Lower leg skin (tissue), 3 donors: ENCODE measurements at regions not wholly inside any gene's neighbourhood (a gene's known extent, or its start where the extent isn't known, plus 50 kb on each side); places are given as distances from the start of the nearest gene placed in this dataset.

Experiments
- CTCF ChIP-seq, 3 donors: fragments of 450-650 bp; IDR thresholded peaks; one replicate each; pipeline ENCODE4 v1.5.1; 2016; ENCODE audit warnings: antibody characterized with exemption in 3 of 3, mild to moderate bottlenecking in 3 of 3, moderate library complexity in 2 of 3
- POLR2A ChIP-seq, 2 donors: fragments of 450-650 bp; IDR thresholded peaks; one replicate each; pipeline ENCODE4 v1.6.1; 2016 to 2017; ENCODE audit warnings: antibody characterized with exemption in 2 of 2, mild to moderate bottlenecking in 1 of 2, moderate library complexity in 1 of 2

- TF ChIP-seq POLR2A (IDR thresholded peaks at IDR 0.05) (no peak), CTCF (IDR thresholded peaks at IDR 0.05) (no peak)
These were observed 252.3 kb upstream of the RASGEF1B start for GRCh38 chr4:81723927-81724587.
